Astrocyte (in vitro differentiated cells and primary cell): ENCODE measurements at regions not wholly inside any gene's neighbourhood (a gene's known extent, or its start where the extent isn't known, plus 50 kb on each side); places are given as distances from the start of the nearest gene placed in this dataset.

Source experiments
- EZH2 ChIP-seq: IDR thresholded peaks from 2 replicates; pipeline ENCODE4 v1.6.1; 2012; ENCODE audit warnings: mild to moderate bottlenecking, low read length, inconsistent platforms; ENCODE audit not compliant: insufficient read depth
- TF ChIP-seq, protein P1 (sequence below): IDR thresholded peaks from 2 replicates; pipeline ENCODE4 v1.5.1; 2011; ENCODE audit warnings: low read depth, mild to moderate bottlenecking, inconsistent platforms, low read length, moderate library complexity; ENCODE audit not compliant: insufficient read depth

DNA sequence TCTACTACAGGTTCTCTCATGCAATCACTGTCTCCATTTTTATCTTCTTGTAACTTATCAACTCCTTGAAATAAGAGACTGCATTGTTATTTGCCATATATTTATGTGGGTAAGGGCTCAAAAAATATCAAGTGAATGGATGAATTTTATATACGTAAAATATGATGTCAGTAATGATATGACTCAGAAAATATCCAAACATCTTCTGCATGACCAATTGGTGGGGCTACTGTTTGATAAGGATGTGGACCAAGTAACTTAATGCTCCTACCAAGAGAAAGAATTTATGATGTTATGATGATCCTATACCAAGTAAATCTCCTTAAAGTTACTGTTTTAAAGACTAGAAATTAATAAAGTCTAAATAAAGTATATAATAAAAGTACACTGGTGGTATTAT, 103.7 kb downstream of the OGFRL1 start:
- TF ChIP-seq, protein P1, sequence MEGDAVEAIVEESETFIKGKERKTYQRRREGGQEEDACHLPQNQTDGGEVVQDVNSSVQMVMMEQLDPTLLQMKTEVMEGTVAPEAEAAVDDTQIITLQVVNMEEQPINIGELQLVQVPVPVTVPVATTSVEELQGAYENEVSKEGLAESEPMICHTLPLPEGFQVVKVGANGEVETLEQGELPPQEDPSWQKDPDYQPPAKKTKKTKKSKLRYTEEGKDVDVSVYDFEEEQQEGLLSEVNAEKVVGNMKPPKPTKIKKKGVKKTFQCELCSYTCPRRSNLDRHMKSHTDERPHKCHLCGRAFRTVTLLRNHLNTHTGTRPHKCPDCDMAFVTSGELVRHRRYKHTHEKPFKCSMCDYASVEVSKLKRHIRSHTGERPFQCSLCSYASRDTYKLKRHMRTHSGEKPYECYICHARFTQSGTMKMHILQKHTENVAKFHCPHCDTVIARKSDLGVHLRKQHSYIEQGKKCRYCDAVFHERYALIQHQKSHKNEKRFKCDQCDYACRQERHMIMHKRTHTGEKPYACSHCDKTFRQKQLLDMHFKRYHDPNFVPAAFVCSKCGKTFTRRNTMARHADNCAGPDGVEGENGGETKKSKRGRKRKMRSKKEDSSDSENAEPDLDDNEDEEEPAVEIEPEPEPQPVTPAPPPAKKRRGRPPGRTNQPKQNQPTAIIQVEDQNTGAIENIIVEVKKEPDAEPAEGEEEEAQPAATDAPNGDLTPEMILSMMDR, result no peak
- no peak for TF ChIP-seq EZH2
